Right kidney (tissue), 1 donor: ENCODE measurements at regions not wholly inside any gene's neighbourhood (a gene's known extent, or its start where the extent isn't known, plus 50 kb on each side); places are given as distances from the start of the nearest gene placed in this dataset.

Experiments
- DNase-seq: peaks from one replicate; pipeline ENCODE4 v3.0.0-alpha.2; 2016

GRCh38 chr5:117889596-117889995 is 1098.8 kb downstream of the DTWD2 start:
- no peak for DNase-seq

- DNase-seq = no peak
Measured at GRCh38 chr5:117888688-117889087, 1099.7 kb downstream of the DTWD2 start.

GRCh38 chr5:117881426-117882230 is 1106.7 kb downstream of the DTWD2 start:
- DNase-seq = no peak

GRCh38 chr5:117880932-117881331 is 1107.4 kb downstream of the DTWD2 start:
- DNase-seq = no peak

- DNase-seq = no peak
Measured at GRCh38 chr5:117877731-117878130, 1110.6 kb downstream of the DTWD2 start.

GRCh38 chr5:117872798-117873368 is 1115.5 kb downstream of the DTWD2 start:
- DNase-seq = no peak

GRCh38 chr5:117869596-117869995 is 1118.8 kb downstream of the DTWD2 start:
- DNase-seq = no peak

GRCh38 chr5:117863586-117864296 is 1124.6 kb downstream of the DTWD2 start:
- DNase-seq = no peak

- no peak for DNase-seq
Measured at GRCh38 chr5:117860550-117860949, 1127.8 kb downstream of the DTWD2 start.

- no peak for DNase-seq
Measured at GRCh38 chr5:117859176-117859575, 1129.2 kb downstream of the DTWD2 start.

GRCh38 chr5:117856713-117857112 is 1131.6 kb downstream of the DTWD2 start:
- no peak for DNase-seq

- DNase-seq = no peak
Measured at GRCh38 chr5:117837786-117838185, 1150.6 kb downstream of the DTWD2 start.

- DNase-seq = no peak
Measured at GRCh38 chr5:117833691-117834090, 1154.7 kb downstream of the DTWD2 start.

- no peak for DNase-seq
Measured at GRCh38 chr5:117829646-117830045, 1158.7 kb downstream of the DTWD2 start.

- DNase-seq = no peak
Measured at GRCh38 chr5:117813850-117814249, 1174.5 kb downstream of the DTWD2 start.

GRCh38 chr5:117812861-117813260 is 1175.5 kb downstream of the DTWD2 start:
- DNase-seq = no peak

GRCh38 chr5:117809251-117809650 is 1179.1 kb downstream of the DTWD2 start:
- DNase-seq = no peak

- DNase-seq = no peak
Measured at GRCh38 chr5:117805058-117805457, 1183.3 kb downstream of the DTWD2 start.

- DNase-seq = no peak
Measured at GRCh38 chr5:117803533-117803932, 1184.8 kb downstream of the DTWD2 start.

GRCh38 chr5:117801583-117801982 is 1186.8 kb downstream of the DTWD2 start:
- no peak for DNase-seq

- DNase-seq = no peak
Measured at GRCh38 chr5:117800261-117800660, 1188.1 kb downstream of the DTWD2 start.

GRCh38 chr5:117794847-117795246 is 1193.5 kb downstream of the DTWD2 start:
- DNase-seq = no peak

- DNase-seq = no peak
Measured at GRCh38 chr5:117793963-117794362, 1194.4 kb downstream of the DTWD2 start.

GRCh38 chr5:117792476-117792875 is 1195.9 kb downstream of the DTWD2 start:
- no peak for DNase-seq
